ENCODE measurements at regions not wholly inside any gene's neighbourhood (a gene's known extent, or its start where the extent isn't known, plus 50 kb on each side); places are given as distances from the start of the nearest gene placed in this dataset.

GRCh38 chr22:48880749-48881148, 946.9 kb downstream of the BRD1 start:
- TF ChIP-seq CTCF (IDR thresholded peaks at IDR 0.05; ENCODE audit: control insufficient read depth, insufficient read depth, low read depth, low read length, missing control alignments) = no peak
- H3K4me3 ChIP-seq (ENCODE audit: control insufficient read depth, low read depth, low read length) = no peak overlapping the region
- no peak for DNase-seq (ENCODE audit: low read depth)

GRCh38 chr22:48876951-48877350, 950.7 kb downstream of the BRD1 start:
- no peak overlapping the region for H3K4me3 ChIP-seq (ENCODE audit: control insufficient read depth, low read depth, low read length)
- DNase-seq (ENCODE audit: low read depth) = no peak
- TF ChIP-seq CTCF (IDR thresholded peaks at IDR 0.05; ENCODE audit: control insufficient read depth, insufficient read depth, low read depth, low read length, missing control alignments) = no peak

GRCh38 chr22:48874956-48875355, 952.7 kb downstream of the BRD1 start:
- no peak for DNase-seq (ENCODE audit: low read depth)
- no peak for TF ChIP-seq CTCF (IDR thresholded peaks at IDR 0.05; ENCODE audit: control insufficient read depth, insufficient read depth, low read depth, low read length, missing control alignments)
- no peak overlapping the region for H3K4me3 ChIP-seq (ENCODE audit: control insufficient read depth, low read depth, low read length)

- DNase-seq (ENCODE audit: low read depth) = no peak
- no peak overlapping the region for H3K4me3 ChIP-seq (ENCODE audit: control insufficient read depth, low read depth, low read length)
- TF ChIP-seq CTCF (IDR thresholded peaks at IDR 0.05; ENCODE audit: control insufficient read depth, insufficient read depth, low read depth, low read length, missing control alignments) = no peak
These were observed 954.5 kb downstream of the BRD1 start for GRCh38 chr22:48873191-48873520.

GRCh38 chr22:48872271-48873190, 955.1 kb downstream of the BRD1 start:
- no peak for TF ChIP-seq CTCF (IDR thresholded peaks at IDR 0.05; ENCODE audit: control insufficient read depth, insufficient read depth, low read depth, low read length, missing control alignments)
- no peak overlapping the region for H3K4me3 ChIP-seq (ENCODE audit: control insufficient read depth, low read depth, low read length)
- no peak for DNase-seq (ENCODE audit: low read depth)

- TF ChIP-seq CTCF (IDR thresholded peaks at IDR 0.05; ENCODE audit: control insufficient read depth, insufficient read depth, low read depth, low read length, missing control alignments) = no peak
- DNase-seq (ENCODE audit: low read depth) = no peak
- no peak overlapping the region for H3K4me3 ChIP-seq (ENCODE audit: control insufficient read depth, low read depth, low read length)
These were observed 956.4 kb downstream of the BRD1 start for GRCh38 chr22:48871176-48871840.

All from AG09309 (cell line).